Activated naive CD4-positive, alpha-beta T cell treated with anti-CD3 and anti-CD28 coated beads, Interleukin-2, amount 10 ng/mL, durations not matched to agents 7 days and 5 days (primary cell): ENCODE measurements at regions not wholly inside any gene's neighbourhood (a gene's known extent, or its start where the extent isn't known, plus 50 kb on each side); places are given as distances from the start of the nearest gene placed in this dataset.

Source experiments
- CTCF ChIA-PET: fragments of 350-600 bp; sonication (Branson Sonifier 250); formaldehyde crosslinking; loops from one replicate; lab custom pipeline; 2021; ENCODE audit warnings: antibody characterized with exemption; lab: Charles Lee
- DNase-seq: peaks from one replicate; pipeline ENCODE4 v3.0.0-alpha.2; 2020
- H3K27ac Mint-ChIP-seq: one replicate; pipeline ENCODE4 v1.8.0; 2021; ENCODE audit warnings: mild to moderate bottlenecking, moderate library complexity, mixed read lengths
- H3K27me3 Mint-ChIP-seq: one replicate; pipeline ENCODE4 v1.8.0; 2021; ENCODE audit warnings: mild to moderate bottlenecking, mixed read lengths
- H3K36me3 Mint-ChIP-seq: one replicate; pipeline ENCODE4 v1.8.0; 2021; ENCODE audit warnings: mixed read lengths
- H3K4me1 Mint-ChIP-seq: one replicate; pipeline ENCODE4 v1.8.0; 2021; ENCODE audit warnings: mixed read lengths
- H3K4me3 Mint-ChIP-seq: one replicate; pipeline ENCODE4 v1.8.0; 2021; ENCODE audit warnings: mild to moderate bottlenecking, moderate library complexity, mixed read lengths
- H3K9me3 Mint-ChIP-seq: one replicate; pipeline ENCODE4 v1.8.0; 2021; ENCODE audit warnings: mixed read lengths

GRCh38 chr9:87437966-87438365 is 59.7 kb upstream of the DAPK1 start:
- CTCF ChIA-PET, result no interaction called here
- DNase-seq, result no peak

GRCh38 chr9:87441251-87441650 is 56.4 kb upstream of the DAPK1 start:
- no peaks in the 10 kb centered on the region for H3K27me3 Mint-ChIP-seq
- CTCF ChIA-PET, result no interaction called here
- H3K4me3 Mint-ChIP-seq, result no peak overlapping the region
- no peak overlapping the region for H3K27ac Mint-ChIP-seq
- no peaks in the 10 kb centered on the region for H3K4me1 Mint-ChIP-seq
- DNase-seq, result no peak
- H3K36me3 Mint-ChIP-seq, result no peaks in the 10 kb centered on the region
- H3K9me3 Mint-ChIP-seq, result no peaks in the 10 kb centered on the region

More at GRCh38 chr9:87437966-87438365, 59.7 kb upstream of the DAPK1 start:
- Mint-ChIP-seq H3K27me3 (no peaks in the 10 kb centered on the region), H3K27ac (no peak overlapping the region), H3K4me3 (no peak overlapping the region), H3K9me3 (no peaks in the 10 kb centered on the region), H3K36me3 (no peaks in the 10 kb centered on the region), H3K4me1 (no peaks in the 10 kb centered on the region)

- Mint-ChIP-seq H3K4me1 (no peaks in the 10 kb centered on the region), H3K9me3 (no peaks in the 10 kb centered on the region), H3K27ac (no peak overlapping the region), H3K4me3 (no peak overlapping the region), H3K36me3 (no peaks in the 10 kb centered on the region), H3K27me3 (no peaks in the 10 kb centered on the region)
- CTCF ChIA-PET, result no interaction called here
- DNase-seq, result no peak
These were observed 55.2 kb upstream of the DAPK1 start for GRCh38 chr9:87442451-87442850.

GRCh38 chr9:87443006-87443405 is 54.7 kb upstream of the DAPK1 start:
- no peaks in the 10 kb centered on the region for H3K27me3 Mint-ChIP-seq
- no peaks in the 10 kb centered on the region for H3K4me1 Mint-ChIP-seq
- H3K27ac Mint-ChIP-seq, result no peak overlapping the region
- H3K9me3 Mint-ChIP-seq, result no peaks in the 10 kb centered on the region
- H3K4me3 Mint-ChIP-seq, result no peak overlapping the region
- no peaks in the 10 kb centered on the region for H3K36me3 Mint-ChIP-seq
- CTCF ChIA-PET, result no interaction called here
- no peak for DNase-seq

GRCh38 chr9:87443461-87443860 is 54.2 kb upstream of the DAPK1 start:
- Mint-ChIP-seq H3K27me3 (peaks cover 1% of the 10 kb centered on the region), H3K9me3 (no peaks in the 10 kb centered on the region), H3K4me3 (no peak overlapping the region), H3K27ac (no peak overlapping the region), H3K4me1 (no peaks in the 10 kb centered on the region), H3K36me3 (no peaks in the 10 kb centered on the region)
- no peak for DNase-seq
- CTCF ChIA-PET, result no interaction called here

GRCh38 chr9:87445646-87446045 is 52.0 kb upstream of the DAPK1 start:
- H3K9me3 Mint-ChIP-seq, result no peaks in the 10 kb centered on the region
- no peak overlapping the region for H3K4me3 Mint-ChIP-seq
- CTCF ChIA-PET, result no interaction called here
- H3K27me3 Mint-ChIP-seq, result peaks cover 4% of the 10 kb centered on the region
- no peaks in the 10 kb centered on the region for H3K4me1 Mint-ChIP-seq
- H3K27ac Mint-ChIP-seq, result no peak overlapping the region
- peak; percentile 22 for DNase-seq
- H3K36me3 Mint-ChIP-seq, result no peaks in the 10 kb centered on the region

GRCh38 chr9:87446527-87446926 is 51.1 kb upstream of the DAPK1 start:
- peaks cover 4% of the 10 kb centered on the region for H3K27me3 Mint-ChIP-seq
- H3K4me1 Mint-ChIP-seq, result no peaks in the 10 kb centered on the region
- no peak for DNase-seq
- no peaks in the 10 kb centered on the region for H3K36me3 Mint-ChIP-seq
- no peak overlapping the region for H3K27ac Mint-ChIP-seq
- no peaks in the 10 kb centered on the region for H3K9me3 Mint-ChIP-seq
- no peak overlapping the region for H3K4me3 Mint-ChIP-seq
- CTCF ChIA-PET, result no interaction called here

- H3K27me3 Mint-ChIP-seq, result peaks cover 4% of the 10 kb centered on the region
- no peak overlapping the region for H3K27ac Mint-ChIP-seq
- no peaks in the 10 kb centered on the region for H3K4me1 Mint-ChIP-seq
- no peak for DNase-seq
- H3K4me3 Mint-ChIP-seq, result no peak overlapping the region
- no peaks in the 10 kb centered on the region for H3K36me3 Mint-ChIP-seq
- CTCF ChIA-PET, result no interaction called here
- no peaks in the 10 kb centered on the region for H3K9me3 Mint-ChIP-seq
These were observed 49.9 kb upstream of the DAPK1 start for GRCh38 chr9:87447547-87448432.
